ENCODE measurements at regions not wholly inside any gene's neighbourhood (a gene's known extent, or its start where the extent isn't known, plus 50 kb on each side); places are given as distances from the start of the nearest gene placed in this dataset.

GRCh38 chr2:59259913-59260312, 1018.8 kb upstream of the FANCL start:
- TF ChIP-seq, protein P1, sequence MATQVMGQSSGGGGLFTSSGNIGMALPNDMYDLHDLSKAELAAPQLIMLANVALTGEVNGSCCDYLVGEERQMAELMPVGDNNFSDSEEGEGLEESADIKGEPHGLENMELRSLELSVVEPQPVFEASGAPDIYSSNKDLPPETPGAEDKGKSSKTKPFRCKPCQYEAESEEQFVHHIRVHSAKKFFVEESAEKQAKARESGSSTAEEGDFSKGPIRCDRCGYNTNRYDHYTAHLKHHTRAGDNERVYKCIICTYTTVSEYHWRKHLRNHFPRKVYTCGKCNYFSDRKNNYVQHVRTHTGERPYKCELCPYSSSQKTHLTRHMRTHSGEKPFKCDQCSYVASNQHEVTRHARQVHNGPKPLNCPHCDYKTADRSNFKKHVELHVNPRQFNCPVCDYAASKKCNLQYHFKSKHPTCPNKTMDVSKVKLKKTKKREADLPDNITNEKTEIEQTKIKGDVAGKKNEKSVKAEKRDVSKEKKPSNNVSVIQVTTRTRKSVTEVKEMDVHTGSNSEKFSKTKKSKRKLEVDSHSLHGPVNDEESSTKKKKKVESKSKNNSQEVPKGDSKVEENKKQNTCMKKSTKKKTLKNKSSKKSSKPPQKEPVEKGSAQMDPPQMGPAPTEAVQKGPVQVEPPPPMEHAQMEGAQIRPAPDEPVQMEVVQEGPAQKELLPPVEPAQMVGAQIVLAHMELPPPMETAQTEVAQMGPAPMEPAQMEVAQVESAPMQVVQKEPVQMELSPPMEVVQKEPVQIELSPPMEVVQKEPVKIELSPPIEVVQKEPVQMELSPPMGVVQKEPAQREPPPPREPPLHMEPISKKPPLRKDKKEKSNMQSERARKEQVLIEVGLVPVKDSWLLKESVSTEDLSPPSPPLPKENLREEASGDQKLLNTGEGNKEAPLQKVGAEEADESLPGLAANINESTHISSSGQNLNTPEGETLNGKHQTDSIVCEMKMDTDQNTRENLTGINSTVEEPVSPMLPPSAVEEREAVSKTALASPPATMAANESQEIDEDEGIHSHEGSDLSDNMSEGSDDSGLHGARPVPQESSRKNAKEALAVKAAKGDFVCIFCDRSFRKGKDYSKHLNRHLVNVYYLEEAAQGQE (IDR thresholded peaks at IDR 0.05; ENCODE audit: insufficient replicate concordance, low read depth) = no peak
- TF ChIP-seq SPI1 (IDR thresholded peaks at IDR 0.05; ENCODE audit: borderline replicate concordance, low read depth) (no peak), POLR2AphosphoS5 (IDR thresholded peaks at IDR 0.05; ENCODE audit: low read depth) (no peak)
- TF ChIP-seq, protein P2, sequence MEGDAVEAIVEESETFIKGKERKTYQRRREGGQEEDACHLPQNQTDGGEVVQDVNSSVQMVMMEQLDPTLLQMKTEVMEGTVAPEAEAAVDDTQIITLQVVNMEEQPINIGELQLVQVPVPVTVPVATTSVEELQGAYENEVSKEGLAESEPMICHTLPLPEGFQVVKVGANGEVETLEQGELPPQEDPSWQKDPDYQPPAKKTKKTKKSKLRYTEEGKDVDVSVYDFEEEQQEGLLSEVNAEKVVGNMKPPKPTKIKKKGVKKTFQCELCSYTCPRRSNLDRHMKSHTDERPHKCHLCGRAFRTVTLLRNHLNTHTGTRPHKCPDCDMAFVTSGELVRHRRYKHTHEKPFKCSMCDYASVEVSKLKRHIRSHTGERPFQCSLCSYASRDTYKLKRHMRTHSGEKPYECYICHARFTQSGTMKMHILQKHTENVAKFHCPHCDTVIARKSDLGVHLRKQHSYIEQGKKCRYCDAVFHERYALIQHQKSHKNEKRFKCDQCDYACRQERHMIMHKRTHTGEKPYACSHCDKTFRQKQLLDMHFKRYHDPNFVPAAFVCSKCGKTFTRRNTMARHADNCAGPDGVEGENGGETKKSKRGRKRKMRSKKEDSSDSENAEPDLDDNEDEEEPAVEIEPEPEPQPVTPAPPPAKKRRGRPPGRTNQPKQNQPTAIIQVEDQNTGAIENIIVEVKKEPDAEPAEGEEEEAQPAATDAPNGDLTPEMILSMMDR (IDR thresholded peaks at IDR 0.05; ENCODE audit: insufficient read depth, low read length) = no peak

Measured in HL-60 (cell line).